NCI-H1930 (cell line): ENCODE measurements at regions not wholly inside any gene's neighbourhood (a gene's known extent, or its start where the extent isn't known, plus 50 kb on each side); places are given as distances from the start of the nearest gene placed in this dataset.
A peak's percentile ranks its signal among the peaks of the same experiment; 100 is the strongest.

Source experiments
- DNase-seq, 2 experiments: peaks; one replicate each; lab custom pipeline; 2025; lab: John Stamatoyannopoulos, UW

DNA sequence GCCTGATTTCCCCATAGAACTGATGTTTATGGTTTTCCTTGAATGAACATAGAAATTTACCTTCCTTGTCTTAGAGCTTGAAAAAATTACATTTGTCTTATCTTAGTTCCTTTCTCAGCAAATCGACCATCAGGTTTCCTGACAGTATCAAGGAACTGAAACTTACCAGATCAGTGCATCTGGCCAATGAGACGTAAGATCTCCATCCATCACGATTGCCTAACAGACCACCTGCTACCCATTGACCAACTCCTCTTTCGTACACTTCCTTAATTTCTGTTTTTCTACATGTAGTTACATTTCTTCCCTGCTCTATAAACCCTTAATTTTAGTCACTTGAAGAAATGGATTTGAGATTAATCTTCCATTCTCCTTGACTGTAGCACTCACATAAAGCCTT lies 57.4 kb upstream of the TMPRSS15 start:
- DNase-seq: no peak

DNA sequence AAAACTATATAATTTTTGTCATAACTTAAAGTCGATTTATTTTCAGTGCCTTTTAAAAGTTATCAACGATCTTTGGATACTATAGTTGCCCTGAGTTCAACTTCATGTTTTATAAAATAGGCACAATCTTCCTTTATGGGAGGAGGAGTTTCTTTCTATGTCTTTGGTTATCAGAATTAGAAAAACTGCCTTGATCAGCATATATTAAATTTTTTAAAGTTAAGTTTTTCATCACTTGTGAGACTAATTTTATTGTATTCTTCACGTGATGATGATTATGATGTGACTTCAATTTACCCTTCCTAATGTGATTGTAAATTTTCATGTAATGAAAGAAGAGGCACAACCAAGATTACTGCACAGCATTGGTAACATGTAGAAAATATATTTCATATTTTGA lies 58.2 kb upstream of the TMPRSS15 start:
- DNase-seq: no peak

DNA sequence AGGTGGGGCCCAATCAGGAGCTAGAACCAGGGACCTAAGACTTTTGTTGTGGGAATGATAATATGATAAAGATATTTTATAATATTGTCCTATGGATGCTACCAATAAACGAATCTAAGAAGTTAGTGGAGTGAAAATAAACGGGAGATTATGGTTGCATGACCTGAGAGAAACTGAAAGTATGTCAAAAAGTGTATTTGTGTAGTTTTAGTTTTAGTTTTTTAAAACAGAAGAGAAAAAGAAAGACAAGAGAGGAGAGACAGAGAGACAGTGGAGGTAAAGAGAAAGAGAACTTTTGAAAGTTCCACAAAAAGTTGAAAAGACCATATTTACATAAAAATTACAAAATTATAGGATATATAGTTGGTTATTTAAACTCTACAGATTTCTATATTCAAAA lies 64.1 kb upstream of the TMPRSS15 start:
- DNase-seq: no peak

DNA sequence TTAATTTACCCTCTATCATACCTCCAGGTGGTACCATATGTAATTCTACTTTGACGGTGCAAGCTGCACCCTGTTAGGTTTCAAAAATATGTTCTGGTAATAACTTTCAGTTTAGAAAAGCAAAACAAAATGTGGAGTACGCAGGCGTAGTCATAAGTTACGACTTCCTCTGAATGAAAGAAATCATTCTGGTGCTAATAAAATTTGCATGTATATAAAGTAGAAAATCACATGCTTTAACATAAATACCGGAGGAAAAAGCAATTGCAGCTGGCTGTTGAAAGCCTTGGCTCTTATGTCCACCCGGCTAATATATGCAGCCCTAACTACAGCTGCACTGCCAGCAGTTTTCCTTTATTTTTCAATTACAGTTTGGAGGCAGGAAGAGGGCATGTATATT lies 65.2 kb upstream of the TMPRSS15 start:
- DNase-seq: peak in 1 of 2 experiments; percentile 17

DNA sequence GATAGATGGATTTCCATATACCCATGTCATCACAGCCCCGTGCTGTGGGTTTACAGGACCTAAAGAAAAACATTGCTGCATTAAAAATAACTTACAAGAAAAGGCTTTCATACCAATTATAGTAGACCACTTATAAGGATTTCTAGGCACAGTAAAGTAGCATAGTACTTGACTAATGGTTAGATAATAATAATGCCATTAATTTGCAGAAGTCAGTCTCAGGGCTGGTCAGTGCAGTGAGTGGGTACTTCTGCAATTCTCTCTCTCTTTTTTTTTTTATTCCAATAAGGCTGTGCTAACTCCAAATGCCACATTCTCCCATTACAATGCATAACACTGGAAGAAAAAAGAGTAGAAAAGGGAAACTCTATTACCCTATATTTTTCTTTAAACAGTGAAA lies 73.1 kb upstream of the TMPRSS15 start:
- no peak for DNase-seq

DNA sequence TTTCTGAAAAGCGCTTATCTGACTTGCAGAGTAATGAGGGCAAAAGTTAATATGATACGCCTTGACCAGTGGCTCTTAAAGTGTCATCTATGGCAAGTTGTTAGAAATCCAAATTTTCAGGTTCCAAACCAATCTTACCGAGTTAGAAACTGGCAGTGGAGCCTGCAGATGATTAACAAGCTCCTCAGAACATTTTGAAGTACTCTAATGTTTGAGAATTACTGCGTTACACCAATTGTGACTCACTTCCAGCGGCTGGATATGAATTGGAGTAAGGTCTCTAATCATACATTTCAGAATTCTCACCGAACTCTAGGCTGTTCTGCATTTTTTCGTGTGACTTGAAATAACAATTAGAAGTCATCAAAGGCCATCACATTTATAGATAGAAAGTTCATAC lies 73.5 kb upstream of the TMPRSS15 start:
- DNase-seq: no peak

DNA sequence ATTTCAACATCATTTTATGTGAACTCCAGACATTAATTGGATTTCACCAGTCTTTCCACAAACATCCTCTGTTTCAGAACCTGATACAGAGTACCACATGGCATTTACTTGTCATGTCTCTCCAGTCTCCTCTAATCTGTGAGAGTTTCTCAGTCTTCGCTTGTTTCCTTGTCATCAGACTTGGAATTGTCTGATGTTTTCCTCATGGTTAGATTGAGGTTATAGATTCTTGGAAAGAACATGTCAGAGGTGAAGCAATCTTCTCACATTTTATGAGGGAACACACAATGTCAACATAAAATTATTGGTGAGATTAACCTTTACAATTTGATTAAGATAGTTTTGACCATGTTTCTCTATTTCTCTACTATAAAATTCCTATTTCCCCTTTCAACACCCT lies 74.9 kb upstream of the TMPRSS15 start:
- no peak for DNase-seq

DNA sequence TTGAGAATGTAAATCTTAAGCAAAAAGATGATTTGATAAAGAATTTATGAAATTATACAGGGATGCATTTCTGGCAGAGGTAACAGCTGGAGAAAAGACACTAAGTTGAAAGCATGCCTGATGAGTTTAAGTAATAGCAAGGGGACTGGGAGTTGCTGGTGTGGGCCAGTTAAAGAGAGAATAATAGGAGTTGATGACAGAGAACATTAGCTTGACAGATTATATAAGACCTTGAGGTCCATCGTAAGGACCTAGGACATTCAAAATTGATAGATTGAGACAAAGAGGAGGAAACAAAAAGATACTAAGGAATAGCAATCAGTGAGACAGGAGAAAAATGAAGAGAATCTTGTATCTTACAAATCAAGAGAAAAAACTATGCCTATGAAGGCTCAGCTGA lies 84.7 kb upstream of the TMPRSS15 start:
- no peak for DNase-seq

DNA sequence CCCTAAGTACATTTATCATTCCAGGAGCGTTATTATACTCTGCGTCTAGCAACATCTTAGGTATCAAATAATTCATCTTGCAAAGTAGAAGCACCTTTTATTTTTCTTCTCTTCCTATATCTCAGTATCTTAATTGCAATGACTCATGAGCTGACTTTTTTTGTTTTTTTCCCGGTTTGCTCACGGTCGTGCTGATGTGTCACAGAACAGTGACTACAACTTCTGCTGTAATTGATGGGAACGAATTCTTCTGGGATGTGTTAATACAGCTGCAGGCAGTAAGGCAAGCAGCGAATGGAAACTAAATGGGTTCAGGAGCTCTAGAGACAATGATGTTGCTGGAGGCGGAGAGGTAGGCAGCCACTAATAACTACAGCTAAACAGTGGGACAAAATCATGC lies 89.8 kb upstream of the TMPRSS15 start:
- no peak for DNase-seq

DNA sequence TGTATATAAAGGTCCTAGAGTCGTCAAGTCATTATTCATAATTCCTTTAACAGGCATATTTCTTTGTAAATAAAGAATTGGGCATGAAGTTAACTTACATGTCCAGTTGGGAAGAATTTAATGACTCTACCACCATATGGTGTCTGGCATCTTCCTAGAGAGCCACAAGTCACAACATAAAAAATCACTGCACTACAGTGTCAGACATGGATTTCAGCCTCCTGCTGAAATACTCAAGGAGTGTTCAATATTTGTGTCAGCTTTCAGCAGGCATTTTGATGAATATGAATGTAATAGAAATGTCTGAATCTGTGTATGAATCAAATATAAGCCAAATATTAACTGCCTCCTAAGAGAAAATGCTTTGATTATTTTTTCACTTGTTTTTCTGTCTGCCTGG lies 91.9 kb upstream of the TMPRSS15 start:
- DNase-seq: no peak

DNA sequence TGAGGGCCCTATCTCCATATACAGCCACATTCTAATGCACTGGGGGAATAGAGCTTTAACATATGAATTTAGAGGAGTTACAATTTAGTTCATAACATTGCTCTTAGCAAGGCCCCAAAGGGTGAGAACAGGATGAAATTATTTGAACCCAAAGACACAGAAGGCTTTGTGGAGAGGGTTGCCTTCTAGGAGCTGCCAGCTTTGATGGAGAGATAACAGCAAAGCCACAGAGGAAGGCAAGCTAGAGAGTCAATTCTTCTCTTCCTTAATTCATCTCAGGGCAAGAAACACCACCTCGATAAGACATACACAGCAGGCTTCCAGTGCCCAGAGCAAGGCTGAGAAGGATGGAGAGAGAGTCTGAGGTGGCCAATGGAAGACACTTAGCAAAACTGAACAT lies 94.8 kb upstream of the TMPRSS15 start:
- DNase-seq: no peak

DNA sequence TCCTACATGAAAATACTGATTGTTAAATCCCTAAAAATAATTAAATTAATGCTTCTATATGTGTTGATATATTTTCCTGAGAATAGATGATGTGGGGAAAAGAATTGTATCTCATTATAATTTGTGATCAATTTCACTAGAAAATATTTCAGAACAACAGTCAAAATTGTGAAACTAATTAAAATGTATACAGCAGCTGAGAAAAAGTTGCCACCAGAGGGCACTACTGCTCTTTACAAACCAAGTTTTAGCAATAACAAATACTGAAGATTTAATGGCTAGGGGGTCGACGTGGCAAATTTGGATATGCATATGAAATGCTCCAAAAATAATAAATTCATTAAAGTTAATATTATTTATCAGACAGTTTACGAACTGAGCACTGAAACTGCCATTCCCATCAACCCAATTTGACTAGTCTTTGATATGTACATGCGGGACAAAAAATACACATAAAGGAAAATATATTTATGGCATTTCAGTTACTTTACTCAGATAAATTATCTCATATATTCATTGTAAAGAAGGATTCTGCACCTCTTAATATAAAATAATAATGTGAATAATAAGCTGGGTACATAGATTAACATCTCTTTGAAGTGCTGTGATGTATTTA lies 96.3 kb upstream of the TMPRSS15 start:
- peak in 1 of 2 experiments; percentile 27 for DNase-seq

DNA sequence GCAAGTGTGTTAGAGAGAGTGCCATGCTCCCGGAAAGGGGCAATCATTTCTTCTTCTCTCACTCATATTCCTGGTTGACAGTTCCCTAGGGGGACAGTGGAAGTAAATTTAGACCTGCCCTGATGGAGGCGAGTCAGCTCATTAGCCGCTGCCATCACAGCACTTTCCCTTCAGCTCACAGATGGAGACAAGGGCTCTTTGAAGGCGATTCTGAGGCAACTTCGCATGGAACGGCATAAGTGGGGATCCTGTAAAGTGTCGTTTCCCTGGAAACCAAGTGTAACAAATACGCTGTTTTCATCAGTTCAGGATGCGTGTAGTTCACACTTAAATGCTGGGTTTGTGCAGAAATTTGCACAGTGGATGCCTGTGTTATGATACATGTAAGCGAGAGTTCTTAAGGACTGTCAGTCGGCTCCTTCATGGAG lies 114.5 kb upstream of the TMPRSS15 start:
- DNase-seq: no peak

DNA sequence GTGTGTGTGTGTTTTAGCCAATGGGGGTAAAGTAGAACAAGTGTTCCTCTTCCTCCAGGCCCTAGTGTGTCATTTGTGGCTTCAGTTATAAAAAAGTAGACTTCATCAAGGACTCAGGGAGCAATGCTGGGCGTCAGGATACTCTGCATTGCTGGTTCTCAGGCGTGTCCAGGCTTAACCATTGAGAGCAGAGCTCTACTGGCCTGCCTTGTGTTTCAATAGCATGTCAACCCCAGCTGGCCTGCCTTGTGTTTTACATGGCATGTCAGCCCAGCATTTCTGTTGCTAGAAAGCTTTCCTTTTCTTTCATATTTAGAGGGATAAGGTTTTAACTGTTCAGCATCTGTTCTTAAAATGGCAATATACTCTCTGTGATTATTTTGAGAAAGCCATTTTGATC lies 117.6 kb upstream of the TMPRSS15 start:
- DNase-seq: no peak

DNA sequence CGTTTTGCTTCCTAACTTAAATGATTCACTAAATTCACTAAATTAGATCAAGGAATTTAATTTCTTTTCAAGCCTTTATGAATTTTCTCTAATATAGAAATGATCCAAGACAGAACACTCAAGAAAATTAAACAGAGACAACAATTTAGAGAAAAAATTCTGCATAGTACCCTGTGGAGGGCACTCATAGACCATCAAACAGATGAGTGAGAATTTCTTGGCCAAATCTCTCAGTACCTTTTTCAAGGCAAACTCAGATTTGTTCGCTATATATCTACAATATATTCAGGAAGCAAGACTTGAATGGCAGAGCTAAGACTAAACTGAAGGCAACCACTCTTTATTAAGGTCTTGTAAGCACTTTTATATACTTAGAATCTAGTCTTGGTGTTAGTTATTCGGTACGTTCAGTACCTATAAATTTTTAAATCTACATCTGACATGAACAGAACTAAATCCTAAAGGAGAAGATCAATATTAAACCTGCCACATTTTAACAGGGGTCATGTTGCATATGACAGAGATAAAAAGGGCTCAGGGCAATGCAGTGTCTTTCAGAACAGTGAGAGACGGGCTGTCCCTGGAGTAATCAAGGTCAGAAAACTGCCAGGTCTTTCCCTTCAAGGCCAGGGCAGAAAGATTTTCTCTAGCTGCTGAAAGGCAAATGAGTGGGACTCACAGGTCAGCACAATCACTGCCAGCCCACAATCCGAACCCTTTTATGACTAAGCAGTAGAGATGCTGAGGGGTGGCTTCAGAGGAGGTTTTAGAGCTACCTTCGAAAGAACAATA lies 118.8 kb upstream of the TMPRSS15 start:
- no peak for DNase-seq

DNA sequence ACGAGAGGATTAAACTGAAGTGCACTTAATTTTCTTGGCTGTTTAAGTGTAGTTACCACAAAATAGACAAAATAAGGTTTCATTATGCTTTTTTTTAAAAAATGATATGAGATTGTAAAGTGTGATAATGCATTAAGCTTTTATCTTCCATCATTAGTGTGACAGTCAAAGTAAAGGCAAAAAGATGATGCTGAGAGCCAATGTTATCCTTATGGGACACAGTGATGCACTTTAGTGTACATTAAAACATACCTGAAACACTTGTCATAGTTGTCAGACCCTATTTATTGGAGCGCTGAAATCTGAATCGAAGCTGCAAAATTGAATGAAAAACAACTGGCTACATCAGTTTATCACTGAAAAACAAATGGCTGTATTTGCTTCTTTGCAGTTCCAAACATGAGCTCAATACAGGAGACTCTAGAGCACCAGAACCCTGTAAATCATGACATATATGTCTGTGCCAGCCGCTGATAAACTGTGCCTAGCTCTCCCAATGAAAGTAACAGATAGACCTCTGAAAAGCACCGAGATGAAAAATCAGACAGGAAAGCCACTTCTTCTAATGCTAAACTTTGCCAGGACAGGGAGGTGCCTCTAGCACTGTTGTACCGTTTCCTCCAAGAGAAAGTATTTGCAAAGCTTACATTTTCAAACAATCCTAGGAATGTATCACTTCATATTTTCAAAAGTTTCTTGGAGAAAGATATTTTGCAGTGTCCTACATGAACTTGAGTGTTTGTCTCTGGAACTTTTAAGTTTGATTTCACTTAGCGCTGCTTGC lies 120.7 kb upstream of the TMPRSS15 start:
- no peak for DNase-seq

DNA sequence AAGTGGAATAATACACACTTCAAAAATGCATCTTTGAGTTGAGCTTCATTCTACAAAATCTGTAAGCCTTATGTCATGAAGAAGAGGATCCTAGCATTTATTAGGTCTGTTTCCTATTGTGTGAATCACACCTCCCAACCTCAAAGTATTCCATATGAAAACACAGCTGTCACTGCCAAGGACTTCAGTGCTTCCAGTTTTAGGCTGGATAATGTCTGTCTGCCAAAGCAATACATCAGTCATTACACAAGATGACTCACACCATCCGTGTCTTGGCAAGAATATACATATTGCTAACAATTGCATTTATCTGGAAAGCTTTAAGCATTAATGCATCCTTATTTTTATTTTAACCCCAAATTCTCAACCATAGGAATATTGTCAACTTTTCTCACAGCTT lies 125.7 kb upstream of the TMPRSS15 start:
- peak in 1 of 2 experiments; percentile 33 for DNase-seq

DNA sequence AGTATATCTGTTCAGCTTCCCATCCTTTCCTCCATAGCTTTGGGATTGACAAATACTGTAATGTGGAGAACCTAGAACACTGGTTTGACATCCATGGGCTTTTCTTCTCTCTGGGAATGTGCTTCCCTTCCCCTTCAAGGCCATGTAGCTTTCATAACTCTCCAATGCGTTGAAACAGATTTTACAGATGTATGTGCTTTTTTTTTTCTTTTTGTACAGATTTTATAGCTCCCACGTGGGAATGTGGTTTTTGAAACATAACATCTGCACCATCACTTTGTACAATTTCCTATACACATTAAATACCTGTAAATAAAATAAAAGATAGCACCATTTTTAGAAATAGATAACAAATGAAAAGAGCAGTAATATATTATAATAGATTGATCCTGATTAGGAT lies 138.5 kb upstream of the TMPRSS15 start:
- no peak for DNase-seq

DNA sequence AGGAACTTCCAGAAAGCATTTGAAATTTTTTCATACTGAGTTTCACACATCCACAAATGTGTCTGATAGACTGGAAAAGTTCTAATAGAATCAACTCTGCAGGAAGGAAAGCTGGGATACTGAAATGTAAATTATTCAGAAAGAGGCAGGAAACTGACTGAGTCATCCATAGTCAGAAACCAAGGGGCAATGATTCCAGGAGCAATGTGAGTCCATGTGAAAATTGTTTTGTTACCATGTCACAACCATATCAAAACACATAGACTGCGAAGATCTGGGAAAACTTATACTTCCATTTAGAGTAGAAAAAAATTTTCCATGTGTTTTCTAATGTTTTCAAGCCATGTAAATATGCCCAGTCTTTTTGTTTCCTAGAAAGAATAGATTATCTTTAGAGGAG lies 142.3 kb upstream of the TMPRSS15 start:
- DNase-seq: no peak

DNA sequence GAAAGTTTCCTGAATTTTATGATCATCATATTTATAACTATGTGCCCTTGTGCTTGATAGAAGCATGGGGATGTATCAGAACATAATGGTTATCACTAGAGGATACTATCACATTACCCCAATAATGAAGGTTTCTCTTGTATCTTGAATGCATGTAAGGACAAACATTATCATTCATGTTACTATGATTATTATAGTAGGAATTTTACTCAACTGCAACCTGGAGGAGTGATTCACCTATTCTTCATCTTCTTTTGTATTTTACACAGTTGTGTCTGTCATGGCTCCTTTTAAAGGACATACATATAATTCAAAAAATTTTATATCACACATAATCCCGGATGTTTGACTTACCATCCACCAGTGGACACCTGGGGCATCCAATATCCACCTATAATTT lies 143.8 kb upstream of the TMPRSS15 start:
- DNase-seq: no peak

DNA sequence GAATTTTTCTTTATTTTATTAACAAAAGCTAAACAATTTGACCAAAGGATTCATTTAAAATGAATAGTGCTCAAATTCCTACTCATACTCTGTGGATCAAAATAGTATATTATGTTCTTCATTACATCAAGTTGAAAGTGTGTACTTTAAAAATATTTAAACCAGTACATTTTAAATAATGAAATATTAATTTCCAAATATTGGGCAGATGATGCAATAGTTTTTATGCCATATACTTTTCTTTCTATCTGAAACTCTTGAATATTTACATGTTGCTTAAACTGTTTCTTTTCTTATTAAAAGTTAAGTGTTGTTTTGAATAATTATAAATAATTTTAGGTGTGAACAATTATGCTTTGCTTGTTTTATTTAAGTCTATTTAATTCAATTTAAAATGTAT lies 144.7 kb upstream of the TMPRSS15 start:
- DNase-seq: no peak

DNA sequence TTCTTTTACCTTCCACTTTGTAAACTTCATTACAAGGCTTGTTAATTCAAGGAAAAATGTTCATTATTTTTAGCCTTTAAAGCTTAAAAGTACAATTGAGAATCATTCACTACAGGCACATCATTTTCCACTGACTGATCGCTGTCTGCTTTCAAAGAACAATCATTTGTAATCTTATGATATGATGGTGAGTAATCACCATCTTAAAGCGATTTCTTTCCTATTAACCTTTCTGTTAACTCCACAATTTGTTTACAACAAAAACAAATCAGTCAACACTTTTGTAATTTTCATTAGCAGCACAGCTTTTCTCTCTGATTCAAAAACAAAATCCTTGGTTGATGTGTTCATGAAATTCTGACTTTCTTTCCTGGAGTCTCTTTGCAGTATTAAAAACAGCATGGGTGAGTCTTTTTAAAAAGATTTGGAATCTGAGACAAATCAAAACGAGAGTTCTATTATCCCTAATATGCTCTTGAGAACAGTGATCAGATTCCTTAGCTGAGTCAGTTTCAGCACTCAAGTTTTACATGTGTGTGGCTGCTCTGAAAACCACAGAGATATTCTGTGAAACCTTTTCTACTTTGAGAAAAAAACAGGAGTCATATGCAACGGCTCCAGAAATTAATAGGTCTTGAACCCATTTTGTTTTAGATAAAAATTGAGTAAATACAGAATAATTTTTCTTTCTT lies 145.8 kb upstream of the TMPRSS15 start:
- DNase-seq: no peak

DNA sequence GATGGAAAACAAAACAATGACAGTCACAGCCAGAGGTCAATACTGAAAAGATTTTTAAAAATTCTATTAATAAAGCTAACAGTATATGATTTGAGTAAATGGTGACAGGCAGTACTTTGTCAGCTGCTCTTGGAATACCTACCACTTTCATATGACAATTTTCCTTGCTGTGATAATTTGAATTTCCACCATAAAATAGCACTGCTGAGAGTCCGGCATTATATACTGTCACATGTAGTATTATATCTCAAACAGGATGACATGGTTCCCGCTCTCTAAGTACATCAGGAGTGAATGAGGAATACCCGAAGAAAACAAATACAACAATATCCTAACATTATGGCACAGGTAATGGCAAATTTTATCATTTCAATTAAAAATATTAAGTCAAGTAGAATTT lies 146.8 kb upstream of the TMPRSS15 start:
- DNase-seq: no peak
